H54 (cell line): ENCODE measurements at regions not wholly inside any gene's neighbourhood (a gene's known extent, or its start where the extent isn't known, plus 50 kb on each side); places are given as distances from the start of the nearest gene placed in this dataset.

Experiments
- DNase-seq: peaks from one replicate; pipeline ENCODE4 v3.0.0; 2011; ENCODE audit warnings: low spot score, mixed read lengths; ENCODE audit not compliant: insufficient read length
- FAIRE-seq: peaks from 3 replicates; lab custom pipeline; 2011; peaks lifted over from hg19 to GRCh38; lab: Jason Lieb, UNC
- POLR2A ChIP-seq: IDR thresholded peaks from 2 replicates; pipeline ENCODE4 v1.6.1; 2011; ENCODE audit warnings: low read depth, mild to moderate bottlenecking, low read length

GRCh38 chr11:8796941-8797340 is 114.0 kb upstream of the AKIP1 start:
- FAIRE-seq (no peak), DNase-seq (no peak)
- no peak for TF ChIP-seq POLR2A

DNA sequence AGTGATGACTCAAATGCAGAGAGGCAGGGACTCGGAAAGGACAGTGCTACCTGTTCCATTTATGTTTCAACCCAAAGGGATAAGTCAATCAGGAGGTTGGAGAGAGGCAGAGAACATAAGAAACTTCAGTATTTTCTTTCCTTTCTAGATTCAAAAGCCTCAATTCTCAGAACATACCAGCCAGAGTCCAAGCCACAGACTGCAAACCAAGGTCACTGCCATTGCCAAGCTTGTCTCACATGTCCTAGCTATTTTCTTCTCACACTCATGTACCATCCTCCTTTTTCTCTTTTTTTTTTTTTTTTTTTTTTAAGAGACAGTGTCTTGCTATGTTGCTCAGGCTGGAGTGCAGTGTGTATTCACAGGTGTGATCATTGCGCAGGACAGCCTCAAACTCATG is 111.7 kb upstream of the AKIP1 start:
- DNase-seq: no peak
- no peak for TF ChIP-seq POLR2A
- no peak for FAIRE-seq

- FAIRE-seq (no peak), DNase-seq (no peak)
- no peak for TF ChIP-seq POLR2A
Observed at GRCh38 chr11:8800520-8801110, 110.4 kb upstream of the AKIP1 start.

GRCh38 chr11:8801121-8801520 is 109.9 kb upstream of the AKIP1 start:
- FAIRE-seq (no peak), DNase-seq (no peak)
- no peak for TF ChIP-seq POLR2A

DNA sequence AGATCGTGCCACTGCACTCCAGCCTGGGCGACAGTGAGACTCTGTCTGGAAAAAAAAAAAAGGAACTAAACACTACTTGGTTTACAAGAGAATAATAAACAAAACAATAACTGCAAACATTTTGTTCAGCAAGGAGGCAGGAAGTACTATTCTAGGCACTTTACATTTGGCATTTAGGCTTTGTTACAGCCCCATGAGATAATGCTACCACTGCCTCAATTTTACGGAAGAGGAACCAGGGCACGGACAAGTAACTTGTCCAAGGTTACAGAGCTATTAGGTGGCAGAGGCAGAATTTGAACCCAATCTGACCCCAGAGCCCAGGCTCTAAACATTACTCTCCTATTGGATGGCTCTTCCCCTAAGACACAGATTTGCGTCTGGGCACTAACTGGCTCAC is 108.7 kb upstream of the AKIP1 start:
- no peak for FAIRE-seq
- DNase-seq: no peak
- TF ChIP-seq POLR2A: no peak

DNA sequence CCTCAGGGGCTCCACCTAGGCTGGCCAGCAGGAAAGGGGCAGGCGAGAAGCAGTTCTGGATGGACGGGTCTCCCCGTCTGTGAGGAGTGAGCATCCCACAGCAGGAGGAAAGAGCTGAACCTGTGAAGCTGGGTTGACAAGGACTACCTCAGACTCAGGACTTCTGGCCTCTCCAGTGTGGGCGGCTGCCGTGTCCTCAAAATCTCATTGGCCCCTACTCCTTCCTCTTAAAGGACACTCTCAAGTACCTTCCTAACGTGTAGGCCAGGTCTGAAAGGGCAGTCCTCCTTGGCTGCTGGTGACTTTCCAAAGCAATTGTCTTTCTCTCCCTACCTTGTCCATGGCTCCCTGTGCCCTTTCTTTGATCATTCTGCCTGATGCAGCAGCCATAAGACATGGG is 107.0 kb upstream of the AKIP1 start:
- TF ChIP-seq POLR2A: no peak
- no peak for FAIRE-seq
- DNase-seq: no peak

- DNase-seq: no peak
- no peak for FAIRE-seq
- TF ChIP-seq POLR2A: no peak
Observed at GRCh38 chr11:8805296-8805695, 105.7 kb upstream of the AKIP1 start.

DNA sequence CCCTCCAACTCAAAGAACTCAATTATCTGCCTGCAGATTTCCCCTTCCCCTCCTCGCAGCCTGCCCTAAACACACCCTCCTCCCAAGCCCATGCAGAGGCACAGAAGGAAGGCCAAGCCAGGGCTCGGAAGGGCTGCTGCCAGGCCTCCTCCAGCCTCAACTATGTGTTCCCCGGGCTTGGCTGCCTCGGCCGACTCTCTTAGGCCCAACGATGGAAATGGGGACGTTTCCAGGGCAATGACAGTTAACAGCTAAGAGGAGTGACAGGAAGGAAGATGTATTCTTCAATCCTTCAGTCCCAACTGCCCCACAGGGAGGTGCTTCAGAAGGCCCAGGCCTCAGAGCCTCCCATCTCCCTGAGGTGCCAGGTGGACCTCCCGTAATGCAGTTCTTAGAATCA is 104.0 kb upstream of the AKIP1 start:
- DNase-seq: no peak
- no peak for TF ChIP-seq POLR2A
- no peak for FAIRE-seq

- DNase-seq (peak; percentile 64), FAIRE-seq (peak; percentile 45)
- TF ChIP-seq POLR2A: no peak
Observed at GRCh38 chr11:8807544-8808225, 103.3 kb upstream of the AKIP1 start.

- FAIRE-seq (no peak), DNase-seq (no peak)
- TF ChIP-seq POLR2A: no peak
Observed at GRCh38 chr11:8808226-8808585, 102.8 kb upstream of the AKIP1 start.

- DNase-seq (no peak), FAIRE-seq (no peak)
- TF ChIP-seq POLR2A: no peak
Observed at GRCh38 chr11:8809241-8809938, 101.6 kb upstream of the AKIP1 start.

DNA sequence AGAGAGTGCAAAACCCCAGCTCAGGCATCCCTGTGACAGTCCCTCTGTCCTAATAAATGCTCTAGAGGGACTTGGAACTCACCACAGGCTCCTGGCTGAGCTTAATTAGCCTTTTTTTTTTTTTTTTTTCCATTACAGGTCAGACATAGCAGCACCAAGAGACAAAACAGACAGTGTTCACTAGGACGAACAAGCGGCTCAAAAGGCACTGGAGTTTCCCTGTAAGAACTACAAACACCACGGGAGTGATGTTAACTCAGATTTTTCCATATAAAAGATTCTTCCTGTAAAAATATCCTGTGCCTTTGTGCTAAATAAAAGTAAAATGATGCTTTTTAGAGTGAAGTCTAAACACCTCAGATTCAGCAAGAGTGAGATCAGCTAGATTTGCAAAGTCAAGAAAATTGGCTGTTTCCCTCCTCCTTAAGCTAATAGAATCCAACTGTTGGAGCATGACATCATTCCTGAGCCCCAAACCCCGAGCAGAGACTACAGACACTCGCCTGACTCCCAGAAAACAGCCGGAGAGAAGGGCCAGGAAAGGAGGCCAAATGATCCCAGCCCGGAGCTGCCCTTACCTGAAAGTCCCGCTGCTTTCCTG is 101.0 kb upstream of the AKIP1 start:
- no peak for FAIRE-seq
- TF ChIP-seq POLR2A: no peak
- no peak for DNase-seq

DNA sequence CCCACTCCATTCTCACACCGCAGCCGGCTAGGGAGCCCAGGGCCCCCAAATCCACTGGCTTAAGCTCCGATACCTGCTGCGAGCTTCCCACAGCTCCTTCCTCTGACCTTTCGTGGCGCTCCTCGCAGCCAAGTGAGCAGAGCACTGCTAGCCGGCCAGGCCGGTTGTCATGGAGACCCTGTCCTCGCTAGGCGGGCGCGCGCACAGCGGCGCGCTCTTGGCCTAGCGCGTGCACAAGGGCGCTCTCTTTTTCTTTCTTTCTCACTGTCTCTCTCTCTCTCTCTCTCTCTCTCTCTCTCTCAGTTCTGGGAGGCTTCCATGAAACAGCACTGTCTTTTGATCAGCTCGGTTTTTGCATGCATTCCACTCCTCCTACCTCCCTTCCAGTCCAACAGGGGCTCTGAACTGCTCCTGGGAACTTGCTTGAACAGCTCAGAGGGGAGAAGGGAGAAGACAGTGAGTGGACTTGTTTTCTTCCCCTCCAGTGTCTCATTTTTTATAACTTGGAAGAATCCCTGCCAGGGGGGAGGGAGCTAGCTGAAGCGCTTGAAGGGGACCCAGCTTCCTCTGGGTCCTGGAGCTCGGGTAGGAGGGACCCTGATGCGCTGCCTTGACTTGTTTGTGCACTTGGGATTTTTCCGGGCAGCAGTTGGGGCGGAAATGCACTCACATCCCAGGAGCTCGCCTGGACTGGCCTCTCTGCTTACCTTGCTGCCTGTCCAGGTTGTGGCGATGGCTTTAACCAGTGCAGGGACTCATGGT is 100.3 kb upstream of the AKIP1 start:
- peak; percentile 82 for TF ChIP-seq POLR2A
- FAIRE-seq (no peak), DNase-seq (peak; percentile 92)

DNA sequence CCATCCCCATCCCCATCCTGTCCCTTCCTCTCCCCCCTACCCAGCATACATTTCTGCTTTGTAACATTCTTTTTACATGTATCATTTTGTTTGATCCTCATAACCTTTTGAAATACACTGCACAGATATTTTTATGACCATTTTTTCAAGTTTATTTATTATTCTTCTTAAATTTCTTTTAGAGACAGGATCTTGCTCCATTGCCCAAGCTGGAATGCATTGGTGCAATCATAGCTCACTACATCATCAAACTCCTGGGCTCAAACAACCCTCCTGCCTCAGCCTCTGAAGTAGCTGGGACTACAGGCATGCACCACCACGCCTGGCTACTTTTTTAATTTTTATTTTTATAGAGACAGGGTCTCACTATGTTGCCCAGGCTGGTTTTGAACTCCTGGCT is 99.4 kb upstream of the AKIP1 start:
- no peak for TF ChIP-seq POLR2A
- no peak for FAIRE-seq
- no peak for DNase-seq
